ENCODE measurements at regions not wholly inside any gene's neighbourhood (a gene's known extent, or its start where the extent isn't known, plus 50 kb on each side); places are given as distances from the start of the nearest gene placed in this dataset.
A peak's percentile ranks its signal among the peaks of the same experiment; 100 is the strongest.

- Mint-ChIP-seq H3K4me1 (peaks cover 15% of the 10 kb centered on the region), H3K27me3 (peaks cover 8% of the 10 kb centered on the region), H3K4me3 (no peak overlapping the region), H3K27ac (no peak overlapping the region), H3K36me3 (no peaks in the 10 kb centered on the region), H3K9me3 (no peaks in the 10 kb centered on the region)
- ATAC-seq = no peak
These were observed 153.0 kb downstream of the SMAD6 start for GRCh38 chr15:66855041-66855440.

- Mint-ChIP-seq H3K9me3 (no peaks in the 10 kb centered on the region), H3K4me1 (peaks cover 3% of the 10 kb centered on the region), H3K27me3 (peaks cover 8% of the 10 kb centered on the region), H3K4me3 (no peak overlapping the region), H3K27ac (no peak overlapping the region), H3K36me3 (no peaks in the 10 kb centered on the region)
- ATAC-seq = no peak
These were observed 155.7 kb downstream of the SMAD6 start for GRCh38 chr15:66857694-66858093.

GRCh38 chr15:66858423-66859207, 156.6 kb downstream of the SMAD6 start:
- H3K4me3 Mint-ChIP-seq = no peak overlapping the region
- peaks cover 8% of the 10 kb centered on the region for H3K27me3 Mint-ChIP-seq
- peaks cover 12% of the 10 kb centered on the region for H3K4me1 Mint-ChIP-seq
- H3K27ac Mint-ChIP-seq = no peak overlapping the region
- no peaks in the 10 kb centered on the region for H3K36me3 Mint-ChIP-seq
- H3K9me3 Mint-ChIP-seq = no peaks in the 10 kb centered on the region
- no peak for ATAC-seq

- no peak for ATAC-seq
- no peaks in the 10 kb centered on the region for H3K9me3 Mint-ChIP-seq
- peaks cover 15% of the 10 kb centered on the region for H3K4me1 Mint-ChIP-seq
- no peak overlapping the region for H3K4me3 Mint-ChIP-seq
- no peak overlapping the region for H3K27ac Mint-ChIP-seq
- peaks cover 8% of the 10 kb centered on the region for H3K27me3 Mint-ChIP-seq
- no peaks in the 10 kb centered on the region for H3K36me3 Mint-ChIP-seq
These were observed 157.7 kb downstream of the SMAD6 start for GRCh38 chr15:66859688-66860253.

GRCh38 chr15:66860844-66861243, 158.8 kb downstream of the SMAD6 start:
- Mint-ChIP-seq H3K36me3 (no peaks in the 10 kb centered on the region), H3K27me3 (no peaks in the 10 kb centered on the region), H3K4me3 (no peak overlapping the region), H3K9me3 (no peaks in the 10 kb centered on the region), H3K4me1 (peaks cover 17% of the 10 kb centered on the region), H3K27ac (no peak overlapping the region)
- ATAC-seq = no peak

GRCh38 chr15:66862111-66862939, 160.3 kb downstream of the SMAD6 start:
- H3K27me3 Mint-ChIP-seq = no peaks in the 10 kb centered on the region
- H3K27ac Mint-ChIP-seq = no peak overlapping the region
- H3K9me3 Mint-ChIP-seq = no peaks in the 10 kb centered on the region
- peaks cover 30% of the 10 kb centered on the region for H3K4me1 Mint-ChIP-seq
- ATAC-seq = no peak
- H3K36me3 Mint-ChIP-seq = no peaks in the 10 kb centered on the region
- no peak overlapping the region for H3K4me3 Mint-ChIP-seq

- Mint-ChIP-seq H3K36me3 (no peaks in the 10 kb centered on the region), H3K9me3 (no peaks in the 10 kb centered on the region), H3K27me3 (no peaks in the 10 kb centered on the region), H3K4me1 (peaks cover 36% of the 10 kb centered on the region), H3K27ac (peak overlapping the region; percentile 36), H3K4me3 (no peak overlapping the region)
- peak; percentile 78 for ATAC-seq
These were observed 160.9 kb downstream of the SMAD6 start for GRCh38 chr15:66862940-66863335.

- peak overlapping the region; percentile 36 for H3K27ac Mint-ChIP-seq
- no peak for ATAC-seq
- H3K36me3 Mint-ChIP-seq = no peaks in the 10 kb centered on the region
- H3K4me3 Mint-ChIP-seq = no peak overlapping the region
- H3K4me1 Mint-ChIP-seq = peaks cover 36% of the 10 kb centered on the region
- H3K27me3 Mint-ChIP-seq = no peaks in the 10 kb centered on the region
- no peaks in the 10 kb centered on the region for H3K9me3 Mint-ChIP-seq
These were observed 161.5 kb downstream of the SMAD6 start for GRCh38 chr15:66863390-66864085.

GRCh38 chr15:66864086-66864830, 162.2 kb downstream of the SMAD6 start:
- Mint-ChIP-seq H3K36me3 (no peaks in the 10 kb centered on the region), H3K27ac (peak overlapping the region; percentile 36), H3K9me3 (no peaks in the 10 kb centered on the region), H3K27me3 (no peaks in the 10 kb centered on the region), H3K4me1 (peaks cover 36% of the 10 kb centered on the region), H3K4me3 (no peak overlapping the region)
- ATAC-seq = no peak

GRCh38 chr15:66864871-66865281, 162.8 kb downstream of the SMAD6 start:
- ATAC-seq = no peak
- Mint-ChIP-seq H3K4me3 (no peak overlapping the region), H3K27me3 (no peaks in the 10 kb centered on the region), H3K4me1 (peaks cover 36% of the 10 kb centered on the region), H3K27ac (peak overlapping the region; percentile 36), H3K36me3 (no peaks in the 10 kb centered on the region), H3K9me3 (no peaks in the 10 kb centered on the region)

GRCh38 chr15:66865622-66866611, 163.9 kb downstream of the SMAD6 start:
- peak; percentile 97 for ATAC-seq
- peaks cover 36% of the 10 kb centered on the region for H3K4me1 Mint-ChIP-seq

GRCh38 chr15:66866656-66867055, 164.6 kb downstream of the SMAD6 start:
- no peak for ATAC-seq
- Mint-ChIP-seq H3K9me3 (no peaks in the 10 kb centered on the region), H3K36me3 (no peaks in the 10 kb centered on the region), H3K4me1 (peaks cover 36% of the 10 kb centered on the region), H3K27ac (peak overlapping the region; percentile 18), H3K27me3 (no peaks in the 10 kb centered on the region), H3K4me3 (no peak overlapping the region)

More at GRCh38 chr15:66865622-66866611, 163.9 kb downstream of the SMAD6 start:
- no peaks in the 10 kb centered on the region for H3K36me3 Mint-ChIP-seq
- no peaks in the 10 kb centered on the region for H3K9me3 Mint-ChIP-seq
- H3K27me3 Mint-ChIP-seq = no peaks in the 10 kb centered on the region
- H3K27ac Mint-ChIP-seq = peak overlapping the region; percentile 36
- peak overlapping the region; percentile 0 for H3K4me3 Mint-ChIP-seq

GRCh38 chr15:66868918-66869317, 166.9 kb downstream of the SMAD6 start:
- no peak for ATAC-seq
- Mint-ChIP-seq H3K4me3 (no peak overlapping the region), H3K27me3 (no peaks in the 10 kb centered on the region), H3K9me3 (no peaks in the 10 kb centered on the region), H3K27ac (no peak overlapping the region), H3K36me3 (no peaks in the 10 kb centered on the region), H3K4me1 (peaks cover 29% of the 10 kb centered on the region)

All from stimulated activated memory B cell treated with anti-CD40 and anti-IgM and Interleukin-4, amounts not matched to agents 10 μg/mL and 1 μg/mL and 100 μg/mL, for 72 hours (primary cell).